LNCAP (cell line): ENCODE measurements at regions not wholly inside any gene's neighbourhood (a gene's known extent, or its start where the extent isn't known, plus 50 kb on each side); places are given as distances from the start of the nearest gene placed in this dataset.

Experiments
- CTCF ChIP-seq: fragments of 450-650 bp; IDR thresholded peaks from 2 replicates; pipeline ENCODE4 v1.5.1; 2017; ENCODE audit warnings: mild to moderate bottlenecking

GRCh38 chr9:74064702-74065101, 432.4 kb upstream of the RORB start:
- no peak for TF ChIP-seq CTCF

GRCh38 chr9:74066128-74066527, 431.0 kb upstream of the RORB start:
- TF ChIP-seq CTCF = no peak

GRCh38 chr9:74066605-74067004, 430.5 kb upstream of the RORB start:
- no peak for TF ChIP-seq CTCF

GRCh38 chr9:74071502-74071901, 425.6 kb upstream of the RORB start:
- no peak for TF ChIP-seq CTCF

GRCh38 chr9:74073897-74074296, 423.2 kb upstream of the RORB start:
- no peak for TF ChIP-seq CTCF

GRCh38 chr9:74078647-74079046, 418.5 kb upstream of the RORB start:
- no peak for TF ChIP-seq CTCF

GRCh38 chr9:74083681-74084433, 413.3 kb upstream of the RORB start:
- no peak for TF ChIP-seq CTCF

GRCh38 chr9:74092491-74092834, 404.7 kb upstream of the RORB start:
- TF ChIP-seq CTCF = no peak
